ENCODE measurements at regions not wholly inside any gene's neighbourhood (a gene's known extent, or its start where the extent isn't known, plus 50 kb on each side); places are given as distances from the start of the nearest gene placed in this dataset.
"Not testable (repeated sequence)": the region's sequence is repeated elsewhere in the genome, so short reads cannot be mapped to it uniquely, and the experiment has no call there.

GRCh38 chr16:85279825-85280545 is 167.7 kb upstream of the CIBAR2 start:
- DNase-seq, result no peak

GRCh38 chr16:85281181-85281580 is 168.9 kb upstream of the CIBAR2 start:
- no peak for DNase-seq

- DNase-seq, result no peak
These were observed 170.6 kb upstream of the CIBAR2 start for GRCh38 chr16:85282842-85283241.

- DNase-seq, result no peak
These were observed 171.2 kb upstream of the CIBAR2 start for GRCh38 chr16:85283305-85284050.

GRCh38 chr16:85284141-85284817 is 172.0 kb upstream of the CIBAR2 start:
- DNase-seq, result no peak

GRCh38 chr16:85285681-85286065 is 173.4 kb upstream of the CIBAR2 start:
- no peak for DNase-seq

- no peak for DNase-seq
These were observed 174.0 kb upstream of the CIBAR2 start for GRCh38 chr16:85286066-85286831.

GRCh38 chr16:85286951-85287814 is 174.9 kb upstream of the CIBAR2 start:
- no peak for DNase-seq

- not testable (repeated sequence) for DNase-seq
These were observed 175.5 kb upstream of the CIBAR2 start for GRCh38 chr16:85287815-85288109.

GRCh38 chr16:85288341-85288868 is 176.1 kb upstream of the CIBAR2 start:
- DNase-seq, result no peak

- no peak for DNase-seq
These were observed 176.8 kb upstream of the CIBAR2 start for GRCh38 chr16:85288869-85289660.

- DNase-seq, result no peak
These were observed 177.7 kb upstream of the CIBAR2 start for GRCh38 chr16:85289760-85290625.

GRCh38 chr16:85290626-85291301 is 178.5 kb upstream of the CIBAR2 start:
- no peak for DNase-seq

GRCh38 chr16:85291302-85292148 is 179.3 kb upstream of the CIBAR2 start:
- DNase-seq, result no peak

GRCh38 chr16:85293458-85293857 is 181.2 kb upstream of the CIBAR2 start:
- DNase-seq, result no peak

GRCh38 chr16:85293904-85294642 is 181.8 kb upstream of the CIBAR2 start:
- DNase-seq, result no peak

- no peak for DNase-seq
These were observed 182.7 kb upstream of the CIBAR2 start for GRCh38 chr16:85294810-85295508.

Measured in GOT3 (cell line).